ENCODE measurements at regions not wholly inside any gene's neighbourhood (a gene's known extent, or its start where the extent isn't known, plus 50 kb on each side); places are given as distances from the start of the nearest gene placed in this dataset.

GRCh38 chrX:115892056-115892708 is 278.4 kb upstream of the AGTR2 start:
- no peak for TF ChIP-seq POLR2A (IDR thresholded peaks at IDR 0.05)
- no peak for TF ChIP-seq CTCF (IDR thresholded peaks at IDR 0.05)

Measured in testis (tissue), 2 donors.